GM21825 (cell line): ENCODE measurements at regions not wholly inside any gene's neighbourhood (a gene's known extent, or its start where the extent isn't known, plus 50 kb on each side); places are given as distances from the start of the nearest gene placed in this dataset.

ENCODE experiments used
- ATAC-seq: cut with Tn5 transposase; IDR thresholded peaks from one replicate; pipeline ENCODE4 v1.9.1; 2021; ENCODE audit warnings: mild to moderate bottlenecking, moderate library complexity; ENCODE audit not compliant: unreplicated experiment

DNA sequence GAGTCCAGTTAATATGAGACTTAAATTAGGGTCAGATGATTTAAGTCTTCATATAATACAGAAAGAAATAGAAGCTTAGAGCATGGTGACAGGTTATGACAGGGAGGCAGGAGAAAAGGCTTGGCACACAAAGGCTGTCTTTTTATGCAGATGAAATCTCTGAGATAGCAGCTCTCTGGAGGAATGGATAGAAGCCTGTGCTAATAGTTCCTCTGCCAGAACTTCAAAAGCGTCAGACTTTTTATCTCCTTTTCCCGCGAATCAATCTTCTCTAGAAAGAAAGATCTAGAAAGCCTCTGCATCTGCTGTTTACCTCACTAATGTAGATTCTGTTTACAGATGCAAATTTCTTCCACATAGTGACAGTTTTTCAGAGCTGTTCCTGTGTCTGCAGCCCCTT, 1106.2 kb downstream of the XPNPEP1 start:
- no peak for ATAC-seq

DNA sequence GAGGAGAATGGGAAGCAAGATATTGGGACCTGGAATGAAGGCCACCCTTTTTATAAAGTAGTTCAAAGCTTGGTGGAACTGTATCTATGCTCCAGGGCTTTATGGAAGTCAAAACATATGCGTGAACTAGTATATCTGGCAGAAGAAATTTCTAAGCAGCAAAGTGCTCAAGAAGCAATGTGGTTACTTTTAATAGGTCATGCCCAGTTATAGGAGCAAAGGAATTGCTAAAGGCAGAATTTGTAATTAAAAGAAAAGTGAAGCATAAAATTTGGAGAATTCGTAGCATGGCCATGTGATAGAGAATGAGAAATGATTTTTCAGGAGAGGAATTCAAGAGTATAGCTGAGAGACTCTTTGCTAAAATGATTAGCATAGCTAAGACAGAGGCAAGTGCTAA, 1110.4 kb downstream of the XPNPEP1 start:
- no peak for ATAC-seq

GRCh38 chr10:108812296-108812695, 1111.0 kb downstream of the XPNPEP1 start:
- ATAC-seq, result no peak

DNA sequence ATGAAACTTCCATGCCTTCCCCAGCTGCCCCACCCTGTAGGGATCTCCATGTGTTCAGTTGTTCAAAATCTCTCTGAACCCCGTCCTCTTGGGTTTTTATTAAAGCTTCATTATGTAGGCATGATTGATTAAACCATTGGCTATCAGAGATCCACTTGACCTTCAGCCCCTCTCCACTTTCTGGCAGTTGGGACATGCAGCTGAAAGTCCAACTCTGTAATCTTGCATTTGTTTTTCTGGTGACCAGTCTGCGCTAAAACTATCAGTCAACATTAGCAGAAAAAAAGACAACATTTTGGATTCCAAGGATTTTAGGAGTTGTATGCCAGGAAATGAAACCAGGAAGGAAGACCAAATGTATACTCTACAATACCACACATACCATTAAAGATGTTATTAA, 1115.1 kb downstream of the XPNPEP1 start:
- ATAC-seq, result no peak

GRCh38 chr10:108801775-108802517, 1121.4 kb downstream of the XPNPEP1 start:
- ATAC-seq, result no peak

- ATAC-seq, result no peak
Measured at GRCh38 chr10:108801220-108801619, 1122.1 kb downstream of the XPNPEP1 start.

DNA sequence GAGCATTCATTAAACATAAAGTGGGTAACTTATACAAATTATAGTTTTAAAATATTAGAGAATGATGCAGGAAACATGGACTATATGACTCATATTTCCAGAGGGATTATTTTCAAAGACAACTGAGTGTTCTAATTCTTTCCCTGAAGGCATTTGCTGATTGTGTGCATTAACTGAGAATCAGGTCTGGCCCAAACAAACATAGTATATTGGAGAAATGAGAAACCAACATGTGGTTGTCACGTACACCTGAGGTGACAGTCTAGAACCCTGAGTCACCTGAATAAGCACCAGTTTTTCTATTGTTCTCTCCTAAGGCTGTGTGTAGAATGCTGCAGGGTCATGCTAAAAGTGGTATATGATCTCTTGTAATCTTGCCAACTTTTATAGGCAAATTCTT, 1125.7 kb downstream of the XPNPEP1 start:
- ATAC-seq, result no peak

- no peak for ATAC-seq
Measured at GRCh38 chr10:108791794-108792474, 1131.4 kb downstream of the XPNPEP1 start.

GRCh38 chr10:108791030-108791429, 1132.3 kb downstream of the XPNPEP1 start:
- no peak for ATAC-seq

- peak; percentile 91 for ATAC-seq
Measured at GRCh38 chr10:108789919-108790318, 1133.4 kb downstream of the XPNPEP1 start.

DNA sequence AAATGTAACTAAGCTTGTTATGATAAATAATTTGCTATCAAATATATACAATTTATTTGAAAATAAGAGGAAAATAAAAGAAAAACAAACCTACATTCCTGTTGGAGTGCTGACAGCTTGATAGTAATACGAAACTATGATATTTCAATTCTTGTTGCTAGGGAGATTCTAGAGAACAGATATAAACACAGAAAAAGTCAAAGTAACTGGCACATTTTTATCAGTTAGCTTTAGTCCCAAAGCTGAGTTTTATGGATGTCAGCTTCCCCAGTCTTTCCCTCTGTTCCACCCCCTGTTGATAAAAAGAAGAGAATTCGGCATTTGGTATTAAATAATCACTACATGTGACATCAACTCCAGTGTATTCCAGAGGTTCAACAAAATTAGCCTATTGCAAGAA, 1134.0 kb downstream of the XPNPEP1 start:
- ATAC-seq, result no peak

- no peak for ATAC-seq
Measured at GRCh38 chr10:108788891-108789290, 1134.4 kb downstream of the XPNPEP1 start.

GRCh38 chr10:108787932-108788331, 1135.4 kb downstream of the XPNPEP1 start:
- no peak for ATAC-seq

GRCh38 chr10:108785011-108785410, 1138.3 kb downstream of the XPNPEP1 start:
- ATAC-seq, result no peak

DNA sequence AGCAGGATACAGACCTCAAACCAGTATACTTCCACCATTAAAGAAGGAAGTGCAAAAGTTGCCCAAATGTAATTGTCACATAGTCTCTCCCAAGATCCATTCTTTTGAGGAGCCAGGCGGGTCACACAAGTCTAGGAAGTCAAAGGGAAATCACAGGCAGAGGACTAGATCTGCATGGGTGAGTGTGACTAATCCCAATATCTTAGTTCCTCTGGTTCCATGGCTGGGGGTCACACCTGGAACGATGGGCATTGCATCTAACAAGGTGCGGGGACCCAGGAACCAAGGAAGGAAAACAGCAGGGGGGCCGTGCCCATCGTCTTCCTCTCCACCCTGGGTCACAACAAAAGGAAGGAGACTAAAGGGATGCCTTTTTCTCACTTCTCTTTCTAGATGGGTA, 1138.8 kb downstream of the XPNPEP1 start:
- no peak for ATAC-seq

- no peak for ATAC-seq
Measured at GRCh38 chr10:108783897-108784296, 1139.4 kb downstream of the XPNPEP1 start.

DNA sequence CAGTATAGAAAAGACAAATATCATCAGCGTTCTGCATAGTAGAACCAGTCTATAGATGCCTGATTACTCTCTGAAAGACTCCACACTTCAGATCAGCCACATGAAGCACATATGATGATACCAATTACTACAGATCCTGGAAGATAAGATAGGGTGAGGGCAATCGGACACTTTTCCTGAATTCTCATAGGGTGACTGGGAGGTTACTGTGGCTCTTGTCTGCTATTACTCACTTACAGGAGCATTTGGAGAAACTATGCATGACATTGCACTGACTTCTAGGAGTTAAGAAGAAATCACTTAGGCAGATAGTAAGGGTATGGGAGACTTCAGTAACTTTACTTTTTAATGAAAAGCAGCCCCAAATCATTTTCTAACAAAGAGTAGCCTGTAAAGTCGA, 1140.9 kb downstream of the XPNPEP1 start:
- ATAC-seq, result no peak

DNA sequence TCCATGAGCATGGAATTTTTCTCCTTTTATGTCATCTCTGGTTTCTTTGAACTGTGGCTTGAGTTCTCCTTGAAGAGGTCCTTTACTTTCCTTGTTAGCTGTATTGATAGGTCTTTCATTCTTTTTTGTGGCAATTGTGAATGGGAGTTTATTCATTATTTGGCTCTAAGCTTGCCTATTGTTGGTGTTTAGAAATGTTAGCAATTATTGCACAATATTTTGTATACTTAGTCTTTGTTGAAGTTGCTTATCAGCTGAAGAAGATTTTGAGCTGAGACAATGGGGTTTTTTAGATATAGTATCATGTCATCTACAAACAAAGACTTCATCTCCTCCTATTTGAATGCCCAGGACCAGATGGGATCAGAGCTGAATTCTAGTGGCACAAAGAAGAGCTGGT, 1143.8 kb downstream of the XPNPEP1 start:
- no peak for ATAC-seq

- no peak for ATAC-seq
Measured at GRCh38 chr10:108775911-108776475, 1147.3 kb downstream of the XPNPEP1 start.

- no peak for ATAC-seq
Measured at GRCh38 chr10:108771106-108771505, 1152.2 kb downstream of the XPNPEP1 start.

GRCh38 chr10:108765794-108766193, 1157.5 kb downstream of the XPNPEP1 start:
- no peak for ATAC-seq

DNA sequence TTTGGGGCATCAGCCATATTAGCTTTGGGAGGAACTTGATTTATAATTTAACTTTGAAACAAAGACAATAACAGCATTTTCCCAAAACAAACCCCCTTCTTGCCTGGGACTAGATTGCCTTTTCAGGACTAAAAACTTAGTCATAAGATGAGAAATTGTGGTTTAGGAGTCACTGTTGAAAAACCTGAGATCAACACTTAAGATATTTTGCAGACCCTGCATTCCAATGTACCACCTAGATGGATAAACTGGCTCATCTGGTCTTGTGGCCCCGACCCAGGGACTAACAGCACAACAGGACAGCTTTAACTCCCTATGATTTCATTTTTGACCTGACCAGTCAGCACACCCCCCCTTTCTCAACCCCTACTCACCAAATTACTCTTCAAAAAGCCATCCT, 1165.4 kb downstream of the XPNPEP1 start:
- no peak for ATAC-seq
